ENCODE measurements at regions not wholly inside any gene's neighbourhood (a gene's known extent, or its start where the extent isn't known, plus 50 kb on each side); places are given as distances from the start of the nearest gene placed in this dataset.
A peak's percentile ranks its signal among the peaks of the same experiment; 100 is the strongest.
"Not testable (repeated sequence)": the region's sequence is repeated elsewhere in the genome, so short reads cannot be mapped to it uniquely, and the experiment has no call there.

- Histone ChIP-seq H3K27ac (ENCODE audit: low read depth in 1 of 2, low read length in 1 of 2) (no peak overlapping the region), H3K36me3 (ENCODE audit: control insufficient read depth in 4 of 4, insufficient read depth in 4 of 4, low read length in 4 of 4) (no peaks in the 10 kb centered on the region), H3K27me3 (ENCODE audit: control insufficient read depth in 3 of 3, insufficient read depth in 3 of 3, low read length in 2 of 3) (no peaks in the 10 kb centered on the region), H3K4me3 (no peak overlapping the region), H3K4me1 (ENCODE audit: control insufficient read depth in 5 of 5, insufficient read depth in 5 of 5, low read length in 5 of 5) (no peaks in the 10 kb centered on the region), H3K9me3 (ENCODE audit: control insufficient read depth in 4 of 4, insufficient read depth in 3 of 4, low read length in 3 of 4) (no peaks in the 10 kb centered on the region), H3K9ac (ENCODE audit: insufficient read depth in 1 of 2, low read length in 2 of 2) (no peak overlapping the region)
- TF ChIP-seq CTCF (IDR thresholded peaks at IDR 0.05; ENCODE audit: control extremely low read depth, extremely low read depth) = no peak
- no peak for ATAC-seq (ENCODE audit: insufficient read depth, low FRiP score)
- WGBS, 2 donors = 85 to 90% methylated on average over 1 of the region's 1 CpG
- no peak for DNase-seq
Measured at GRCh38 chr3:95338446-95338845, 1275.6 kb downstream of the NSUN3 start.

- no peaks in the 10 kb centered on the region for H3K9me3 ChIP-seq (ENCODE audit: control insufficient read depth in 4 of 4, insufficient read depth in 3 of 4, low read length in 3 of 4)
- no peak overlapping the region for H3K27ac ChIP-seq (ENCODE audit: low read depth in 1 of 2, low read length in 1 of 2)
- DNase-seq (peak in 1 of 3 donors; percentile 3), ATAC-seq (ENCODE audit: insufficient read depth, low FRiP score) (no peak)
- TF ChIP-seq CTCF (IDR thresholded peaks at IDR 0.05; ENCODE audit: control extremely low read depth, extremely low read depth) = no peak
- 63 to 84% methylated on average over 8 of the region's 8 CpGs for WGBS, 2 donors
- no peaks in the 10 kb centered on the region for H3K36me3 ChIP-seq (ENCODE audit: control insufficient read depth in 4 of 4, insufficient read depth in 4 of 4, low read length in 4 of 4)
- no peaks in the 10 kb centered on the region for H3K27me3 ChIP-seq (ENCODE audit: control insufficient read depth in 3 of 3, insufficient read depth in 3 of 3, low read length in 2 of 3)
- no peak overlapping the region for H3K4me3 ChIP-seq
- H3K4me1 ChIP-seq (ENCODE audit: control insufficient read depth in 5 of 5, insufficient read depth in 5 of 5, low read length in 5 of 5) = no peaks in the 10 kb centered on the region
- no peak overlapping the region for H3K9ac ChIP-seq (ENCODE audit: insufficient read depth in 1 of 2, low read length in 2 of 2)
Measured at GRCh38 chr3:95341314-95341713, 1278.5 kb downstream of the NSUN3 start.

- TF ChIP-seq CTCF (IDR thresholded peaks at IDR 0.05; ENCODE audit: control extremely low read depth, extremely low read depth) = no peak
- 72 to 78% methylated on average over 4 of the region's 4 CpGs for WGBS, 2 donors
Measured at GRCh38 chr3:95343228-95343627, 1280.4 kb downstream of the NSUN3 start.

GRCh38 chr3:95343767-95344166, 1280.9 kb downstream of the NSUN3 start:
- Histone ChIP-seq H3K4me1 (ENCODE audit: control insufficient read depth in 5 of 5, insufficient read depth in 5 of 5, low read length in 5 of 5) (no peaks in the 10 kb centered on the region), H3K27ac (ENCODE audit: low read depth in 1 of 2, low read length in 1 of 2) (no peak overlapping the region), H3K27me3 (ENCODE audit: control insufficient read depth in 3 of 3, insufficient read depth in 3 of 3, low read length in 2 of 3) (no peaks in the 10 kb centered on the region), H3K9ac (ENCODE audit: insufficient read depth in 1 of 2, low read length in 2 of 2) (no peak overlapping the region), H3K4me3 (no peak overlapping the region), H3K9me3 (ENCODE audit: control insufficient read depth in 4 of 4, insufficient read depth in 3 of 4, low read length in 3 of 4) (no peaks in the 10 kb centered on the region), H3K36me3 (ENCODE audit: control insufficient read depth in 4 of 4, insufficient read depth in 4 of 4, low read length in 4 of 4) (no peaks in the 10 kb centered on the region)
- ATAC-seq (ENCODE audit: insufficient read depth, low FRiP score) = no peak
- TF ChIP-seq CTCF (IDR thresholded peaks at IDR 0.05; ENCODE audit: control extremely low read depth, extremely low read depth) = no peak
- 93 to 95% methylated on average over 1 of the region's 1 CpG for WGBS, 2 donors
- DNase-seq = no peak

More at GRCh38 chr3:95343228-95343627, 1280.4 kb downstream of the NSUN3 start:
- no peaks in the 10 kb centered on the region for H3K27me3 ChIP-seq (ENCODE audit: control insufficient read depth in 3 of 3, insufficient read depth in 3 of 3, low read length in 2 of 3)
- no peaks in the 10 kb centered on the region for H3K9me3 ChIP-seq (ENCODE audit: control insufficient read depth in 4 of 4, insufficient read depth in 3 of 4, low read length in 3 of 4)
- no peak for DNase-seq
- no peak overlapping the region for H3K27ac ChIP-seq (ENCODE audit: low read depth in 1 of 2, low read length in 1 of 2)
- H3K36me3 ChIP-seq (ENCODE audit: control insufficient read depth in 4 of 4, insufficient read depth in 4 of 4, low read length in 4 of 4) = no peaks in the 10 kb centered on the region
- H3K4me1 ChIP-seq (ENCODE audit: control insufficient read depth in 5 of 5, insufficient read depth in 5 of 5, low read length in 5 of 5) = no peaks in the 10 kb centered on the region
- no peak for ATAC-seq (ENCODE audit: insufficient read depth, low FRiP score)
- H3K4me3 ChIP-seq = no peak overlapping the region
- H3K9ac ChIP-seq (ENCODE audit: insufficient read depth in 1 of 2, low read length in 2 of 2) = no peak overlapping the region

GRCh38 chr3:95347936-95348335, 1285.1 kb downstream of the NSUN3 start:
- not testable (repeated sequence) for ATAC-seq (ENCODE audit: insufficient read depth, low FRiP score); H3K9me3 ChIP-seq (ENCODE audit: control insufficient read depth in 4 of 4, insufficient read depth in 3 of 4, low read length in 3 of 4); DNase-seq; H3K27me3 ChIP-seq (ENCODE audit: control insufficient read depth in 3 of 3, insufficient read depth in 3 of 3, low read length in 2 of 3); H3K27ac ChIP-seq (ENCODE audit: low read depth in 1 of 2, low read length in 1 of 2); H3K4me1 ChIP-seq (ENCODE audit: control insufficient read depth in 5 of 5, insufficient read depth in 5 of 5, low read length in 5 of 5); H3K4me3 ChIP-seq; H3K9ac ChIP-seq (ENCODE audit: insufficient read depth in 1 of 2, low read length in 2 of 2); H3K36me3 ChIP-seq (ENCODE audit: control insufficient read depth in 4 of 4, insufficient read depth in 4 of 4, low read length in 4 of 4)
- 78 to 86% methylated on average over 4 of the region's 4 CpGs for WGBS, 2 donors
